ENCODE measurements at regions not wholly inside any gene's neighbourhood (a gene's known extent, or its start where the extent isn't known, plus 50 kb on each side); places are given as distances from the start of the nearest gene placed in this dataset.
A peak's percentile ranks its signal among the peaks of the same experiment; 100 is the strongest.
"Not testable (repeated sequence)": the region's sequence is repeated elsewhere in the genome, so short reads cannot be mapped to it uniquely, and the experiment has no call there.

GRCh38 chr15:81056304-81056703, 55.6 kb downstream of the TLNRD1 start:
- TF ChIP-seq POLR2A (IDR thresholded peaks at IDR 0.05): no peak
- no peak for TF ChIP-seq CTCF (IDR thresholded peaks at IDR 0.05)
- no peak for DNase-seq (ENCODE audit: low spot score in 2 of 2)
- 73 to 76% methylated on average over 1 of the region's 1 CpG for WGBS, 2 donors
- intact Hi-C loops (cut with DNase I; ENCODE audit: low total_unique reads): no loop called here
- H3K4me3 ChIP-seq (ENCODE audit: low read depth, poor library complexity, severe bottlenecking): no peak overlapping the region

- intact Hi-C loops (cut with DNase I; ENCODE audit: low total_unique reads): no loop called here
- WGBS, 2 donors: 86 to 90% methylated on average over 2 of the region's 2 CpGs
- no peak overlapping the region for H3K4me3 ChIP-seq (ENCODE audit: low read depth, poor library complexity, severe bottlenecking)
- DNase-seq (ENCODE audit: low spot score in 2 of 2): no peak
- no peak for TF ChIP-seq CTCF (IDR thresholded peaks at IDR 0.05)
- TF ChIP-seq POLR2A (IDR thresholded peaks at IDR 0.05): no peak
Measured at GRCh38 chr15:81060470-81060869, 59.7 kb downstream of the TLNRD1 start.

- intact Hi-C loops (cut with DNase I; ENCODE audit: low total_unique reads): no loop called here
Measured at GRCh38 chr15:81060907-81061306, 60.2 kb downstream of the TLNRD1 start.

GRCh38 chr15:81061490-81062253, 60.9 kb downstream of the TLNRD1 start:
- TF ChIP-seq CTCF (IDR thresholded peaks at IDR 0.05) (no peak), POLR2A (IDR thresholded peaks at IDR 0.05) (no peak)
- 91 to 97% methylated on average over 5 of the region's 5 CpGs for WGBS, 2 donors
- no peak overlapping the region for H3K4me3 ChIP-seq (ENCODE audit: low read depth, poor library complexity, severe bottlenecking)
- no peak for DNase-seq (ENCODE audit: low spot score in 2 of 2)
- intact Hi-C loops (cut with DNase I; ENCODE audit: low total_unique reads): no loop called here

More at GRCh38 chr15:81060907-81061306, 60.2 kb downstream of the TLNRD1 start:
- TF ChIP-seq CTCF (IDR thresholded peaks at IDR 0.05) (no peak), POLR2A (IDR thresholded peaks at IDR 0.05) (no peak)
- H3K4me3 ChIP-seq (ENCODE audit: low read depth, poor library complexity, severe bottlenecking): no peak overlapping the region
- WGBS, 2 donors: 76 to 79% methylated on average over 2 of the region's 2 CpGs
- no peak for DNase-seq (ENCODE audit: low spot score in 2 of 2)

GRCh38 chr15:81062937-81063336, 62.2 kb downstream of the TLNRD1 start:
- 97 to 100% methylated on average over 1 of the region's 1 CpG for WGBS, 2 donors
- intact Hi-C loops (cut with DNase I; ENCODE audit: low total_unique reads): no loop called here
- DNase-seq (ENCODE audit: low spot score in 2 of 2): peak in 1 of 2 donors; percentile 3
- no peak overlapping the region for H3K4me3 ChIP-seq (ENCODE audit: low read depth, poor library complexity, severe bottlenecking)
- TF ChIP-seq CTCF (IDR thresholded peaks at IDR 0.05): no peak
- no peak for TF ChIP-seq POLR2A (IDR thresholded peaks at IDR 0.05)

GRCh38 chr15:81064253-81064652, 63.5 kb downstream of the TLNRD1 start:
- TF ChIP-seq POLR2A (IDR thresholded peaks at IDR 0.05) (no peak), CTCF (IDR thresholded peaks at IDR 0.05) (no peak)
- intact Hi-C loops (cut with DNase I; ENCODE audit: low total_unique reads): no loop called here
- DNase-seq (ENCODE audit: low spot score in 2 of 2): no peak
- no peak overlapping the region for H3K4me3 ChIP-seq (ENCODE audit: low read depth, poor library complexity, severe bottlenecking)
- 76% methylated on average over 2 of the region's 2 CpGs for WGBS, 2 donors

- DNase-seq (ENCODE audit: low spot score in 2 of 2); H3K4me3 ChIP-seq (ENCODE audit: low read depth, poor library complexity, severe bottlenecking); intact Hi-C loops (cut with DNase I; ENCODE audit: low total_unique reads): not testable (repeated sequence)
Measured at GRCh38 chr15:81067567-81067966, 66.5 kb upstream of the CFAP161 start.

Measured in lower leg skin (tissue), 4 donors.